ENCODE measurements at regions not wholly inside any gene's neighbourhood (a gene's known extent, or its start where the extent isn't known, plus 50 kb on each side); places are given as distances from the start of the nearest gene placed in this dataset.

- DNase-seq (ENCODE audit: low read depth), result no peak
- TF ChIP-seq CTCF (conservative IDR thresholded peaks at IDR 0.05; ENCODE audit: low read depth, low read length), result no peak
- H3K4me3 ChIP-seq (ENCODE audit: low read depth, low read length), result no peak overlapping the region
Measured at GRCh38 chr6:92174398-92175073, 1244.8 kb downstream of the EPHA7 start.

GRCh38 chr6:92169506-92169905 lies 1249.9 kb downstream of the EPHA7 start:
- no peak for TF ChIP-seq CTCF (conservative IDR thresholded peaks at IDR 0.05; ENCODE audit: low read depth, low read length)
- H3K4me3 ChIP-seq (ENCODE audit: low read depth, low read length), result no peak overlapping the region
- DNase-seq (ENCODE audit: low read depth), result no peak

- no peak for DNase-seq (ENCODE audit: low read depth)
- no peak for TF ChIP-seq CTCF (conservative IDR thresholded peaks at IDR 0.05; ENCODE audit: low read depth, low read length)
- H3K4me3 ChIP-seq (ENCODE audit: low read depth, low read length), result no peak overlapping the region
Measured at GRCh38 chr6:92166666-92167065, 1252.7 kb downstream of the EPHA7 start.

GRCh38 chr6:92161953-92162352 lies 1257.4 kb downstream of the EPHA7 start:
- no peak for TF ChIP-seq CTCF (conservative IDR thresholded peaks at IDR 0.05; ENCODE audit: low read depth, low read length)
- DNase-seq (ENCODE audit: low read depth), result no peak
- H3K4me3 ChIP-seq (ENCODE audit: low read depth, low read length), result no peak overlapping the region

- DNase-seq (ENCODE audit: low read depth), result no peak
- no peak for TF ChIP-seq CTCF (conservative IDR thresholded peaks at IDR 0.05; ENCODE audit: low read depth, low read length)
Measured at GRCh38 chr6:92160226-92160625, 1259.1 kb downstream of the EPHA7 start.

GRCh38 chr6:92159046-92159445 lies 1260.3 kb downstream of the EPHA7 start:
- TF ChIP-seq CTCF (conservative IDR thresholded peaks at IDR 0.05; ENCODE audit: low read depth, low read length), result no peak
- H3K4me3 ChIP-seq (ENCODE audit: low read depth, low read length), result no peak overlapping the region
- no peak for DNase-seq (ENCODE audit: low read depth)

More at GRCh38 chr6:92160226-92160625, 1259.1 kb downstream of the EPHA7 start:
- H3K4me3 ChIP-seq (ENCODE audit: low read depth, low read length), result no peak overlapping the region

- TF ChIP-seq CTCF (conservative IDR thresholded peaks at IDR 0.05; ENCODE audit: low read depth, low read length), result no peak
- DNase-seq (ENCODE audit: low read depth), result no peak
- no peak overlapping the region for H3K4me3 ChIP-seq (ENCODE audit: low read depth, low read length)
Measured at GRCh38 chr6:92150553-92150952, 1268.8 kb downstream of the EPHA7 start.

Data from epithelial cell of proximal tubule (primary cell).